ENCODE measurements at regions not wholly inside any gene's neighbourhood (a gene's known extent, or its start where the extent isn't known, plus 50 kb on each side); places are given as distances from the start of the nearest gene placed in this dataset.

GRCh38 chr2:172364261-172364660, 63.1 kb upstream of the ITGA6 start:
- Histone ChIP-seq H3K9ac (ENCODE audit: low read depth in 2 of 2, low read length in 2 of 2) (no peak overlapping the region), H3K27me3 (no peaks in the 10 kb centered on the region), H3K4me1 (no peaks in the 10 kb centered on the region), H3K9me3 (no peaks in the 10 kb centered on the region), H3K36me3 (no peaks in the 10 kb centered on the region), H3K4me3 (no peak overlapping the region), H3K27ac (no peak overlapping the region)
- TF ChIP-seq CTCF (IDR thresholded peaks at IDR 0.05): no peak
- DNase-seq: no peak
- intact Hi-C loops (cut with DNase I): no loop called here

- intact Hi-C loops (cut with DNase I): no loop called here
Measured at GRCh38 chr2:172366596-172367150, 60.7 kb upstream of the ITGA6 start.

GRCh38 chr2:172370821-172371455, 56.4 kb upstream of the ITGA6 start:
- intact Hi-C loops (cut with DNase I): no loop called here
- no peak for TF ChIP-seq CTCF (IDR thresholded peaks at IDR 0.05)

More at GRCh38 chr2:172366596-172367150, 60.7 kb upstream of the ITGA6 start:
- Histone ChIP-seq H3K4me3 (no peak overlapping the region), H3K4me1 (no peaks in the 10 kb centered on the region), H3K9ac (ENCODE audit: low read depth in 2 of 2, low read length in 2 of 2) (no peak overlapping the region), H3K36me3 (no peaks in the 10 kb centered on the region), H3K9me3 (no peaks in the 10 kb centered on the region), H3K27me3 (no peaks in the 10 kb centered on the region), H3K27ac (no peak overlapping the region)
- TF ChIP-seq CTCF (IDR thresholded peaks at IDR 0.05): no peak
- DNase-seq: no peak

GRCh38 chr2:172372436-172372835, 55.0 kb upstream of the ITGA6 start:
- no peak for DNase-seq
- no peak overlapping the region for H3K4me3 ChIP-seq
- intact Hi-C loops (cut with DNase I): no loop called here
- H3K4me1 ChIP-seq: peaks cover 6% of the 10 kb centered on the region
- TF ChIP-seq CTCF (IDR thresholded peaks at IDR 0.05): no peak
- no peaks in the 10 kb centered on the region for H3K9me3 ChIP-seq
- H3K36me3 ChIP-seq: no peaks in the 10 kb centered on the region
- no peak overlapping the region for H3K27ac ChIP-seq
- H3K27me3 ChIP-seq: no peaks in the 10 kb centered on the region
- H3K9ac ChIP-seq (ENCODE audit: low read depth in 2 of 2, low read length in 2 of 2): no peak overlapping the region

More at GRCh38 chr2:172370821-172371455, 56.4 kb upstream of the ITGA6 start:
- Histone ChIP-seq H3K36me3 (no peaks in the 10 kb centered on the region), H3K9me3 (no peaks in the 10 kb centered on the region), H3K27ac (no peak overlapping the region), H3K4me3 (no peak overlapping the region), H3K4me1 (peaks cover 6% of the 10 kb centered on the region), H3K27me3 (no peaks in the 10 kb centered on the region), H3K9ac (ENCODE audit: low read depth in 2 of 2, low read length in 2 of 2) (no peak overlapping the region)
- DNase-seq: no peak

GRCh38 chr2:172373076-172373475, 54.3 kb upstream of the ITGA6 start:
- DNase-seq: no peak
- intact Hi-C loops (cut with DNase I): no loop called here
- Histone ChIP-seq H3K9ac (ENCODE audit: low read depth in 2 of 2, low read length in 2 of 2) (no peak overlapping the region), H3K27me3 (no peaks in the 10 kb centered on the region), H3K9me3 (no peaks in the 10 kb centered on the region), H3K36me3 (no peaks in the 10 kb centered on the region), H3K4me1 (peaks cover 6% of the 10 kb centered on the region), H3K4me3 (no peak overlapping the region), H3K27ac (no peak overlapping the region)
- TF ChIP-seq CTCF (IDR thresholded peaks at IDR 0.05): no peak
